T-helper 1 cell treated with Interleukin-12 subunit alpha and Interleukin-12 subunit beta and Interleukin-4 antibody, amounts not matched to agents 30 ng/mL and 1 ng/mL, for 36 hours (primary cell): ENCODE measurements at regions not wholly inside any gene's neighbourhood (a gene's known extent, or its start where the extent isn't known, plus 50 kb on each side); places are given as distances from the start of the nearest gene placed in this dataset.
"Not testable (repeated sequence)": the region's sequence is repeated elsewhere in the genome, so short reads cannot be mapped to it uniquely, and the experiment has no call there.

Experiments used
- intact Hi-C: fragments of 100-400 bp; cut with micrococcal nuclease; formaldehyde crosslinking; loops from one replicate; pipeline ENCODE4 v1.15.1; 2024

DNA sequence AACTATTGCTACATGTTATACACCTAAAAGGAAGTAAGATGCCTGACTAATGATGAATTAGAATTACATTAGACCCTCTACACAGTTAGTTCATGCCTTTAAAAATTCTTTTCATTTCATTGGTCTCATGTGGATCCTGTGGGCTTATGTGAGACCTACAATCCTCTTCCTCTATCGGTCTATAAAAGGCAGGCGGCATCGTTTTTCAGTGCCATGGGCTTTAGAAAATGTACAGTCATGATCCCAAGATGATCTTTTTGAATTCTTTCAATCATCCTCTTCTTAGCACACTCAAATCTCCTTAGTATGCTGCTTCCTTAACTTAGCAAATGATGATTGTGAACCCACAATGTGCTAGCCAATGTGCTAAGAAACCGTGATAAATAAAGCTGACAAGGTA, 193.9 kb downstream of the ZNF608 start:
- intact Hi-C loops, result no loop called here

DNA sequence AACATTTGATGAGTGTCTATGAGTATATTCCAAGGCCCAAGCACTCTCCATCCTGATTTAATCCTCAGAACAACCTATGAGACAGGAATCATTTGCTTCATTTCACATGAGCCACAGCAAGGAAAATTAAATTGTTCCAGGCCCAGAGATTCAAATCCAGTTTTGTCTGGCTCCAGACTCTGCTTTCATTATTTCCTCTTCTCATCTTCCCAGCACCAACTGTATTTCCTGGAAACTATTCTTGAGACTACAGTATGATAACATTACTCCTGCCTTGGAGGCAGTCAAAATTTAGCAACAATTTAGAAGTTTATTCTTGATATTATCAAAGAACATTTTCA, 194.5 kb downstream of the ZNF608 start:
- intact Hi-C loops, result no loop called here

GRCh38 chr5:124550731-124551130, 195.7 kb downstream of the ZNF608 start:
- intact Hi-C loops, result no loop called here

- intact Hi-C loops, result no loop called here
These were observed 196.5 kb downstream of the ZNF608 start for GRCh38 chr5:124549891-124550436.

DNA sequence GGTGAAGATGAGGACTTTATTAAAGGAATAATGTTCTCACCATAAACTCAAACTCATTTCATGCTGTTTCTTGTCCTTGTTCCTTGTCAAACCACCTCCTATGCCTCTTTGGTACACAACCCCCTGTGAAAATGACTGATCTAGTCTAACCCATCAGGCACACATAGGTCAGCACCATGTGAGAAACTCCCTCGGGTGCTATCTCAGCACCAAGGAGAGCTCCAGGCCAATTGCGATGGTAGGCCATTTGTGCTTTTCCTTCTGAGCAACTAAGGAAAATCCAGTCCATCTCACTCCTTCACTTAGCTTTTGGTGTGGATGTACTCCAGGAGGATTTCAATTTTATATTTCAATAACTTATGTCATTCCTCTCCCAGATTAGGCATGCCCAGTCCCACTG, 199.8 kb downstream of the ZNF608 start:
- intact Hi-C loops, result no loop called here

GRCh38 chr5:124544366-124545055, 201.9 kb downstream of the ZNF608 start:
- intact Hi-C loops, result no loop called here

- intact Hi-C loops, result no loop called here
These were observed 207.5 kb downstream of the ZNF608 start for GRCh38 chr5:124538931-124539330.

- intact Hi-C loops, result no loop called here
These were observed 208.2 kb downstream of the ZNF608 start for GRCh38 chr5:124538191-124538590.

DNA sequence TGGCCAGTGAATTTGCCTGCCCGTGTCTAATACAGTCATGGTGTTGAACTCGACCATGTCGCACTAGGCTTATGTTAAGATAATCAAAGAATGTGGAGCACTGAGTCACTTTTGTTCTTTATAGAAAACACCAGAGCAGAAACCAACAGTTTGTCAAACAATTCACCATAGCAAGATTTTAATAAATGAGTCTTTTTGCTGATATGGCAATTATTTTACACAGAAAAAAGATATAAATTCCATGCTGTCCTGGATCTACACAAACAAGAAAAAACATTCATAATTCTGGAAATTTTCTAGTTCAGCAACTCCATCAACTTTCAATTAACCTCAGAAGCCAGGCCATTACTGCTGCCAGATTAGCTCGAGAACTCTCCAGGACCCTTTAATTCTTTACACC, 208.9 kb downstream of the ZNF608 start:
- intact Hi-C loops, result no loop called here

- intact Hi-C loops, result no loop called here
These were observed 209.3 kb downstream of the ZNF608 start for GRCh38 chr5:124537107-124537506.

DNA sequence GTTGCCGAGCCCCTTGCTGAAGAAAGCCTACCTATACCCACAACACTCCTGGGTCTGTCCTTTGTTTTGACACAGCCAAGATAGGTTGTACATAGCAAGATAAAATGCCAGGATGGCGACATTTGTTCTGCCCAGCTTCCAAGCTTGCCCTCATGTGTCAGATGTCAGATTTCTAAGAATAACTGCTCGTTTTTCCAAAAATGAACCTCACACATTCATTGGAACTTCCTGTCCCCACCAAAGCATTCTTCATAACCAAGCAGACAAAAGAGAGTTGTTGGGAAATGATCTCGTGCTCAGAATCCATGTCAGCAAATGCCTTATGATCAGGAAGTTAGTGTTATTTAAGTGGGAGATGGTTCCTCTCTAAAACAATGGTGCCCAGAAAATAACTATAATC, 210.1 kb downstream of the ZNF608 start:
- intact Hi-C loops, result no loop called here

DNA sequence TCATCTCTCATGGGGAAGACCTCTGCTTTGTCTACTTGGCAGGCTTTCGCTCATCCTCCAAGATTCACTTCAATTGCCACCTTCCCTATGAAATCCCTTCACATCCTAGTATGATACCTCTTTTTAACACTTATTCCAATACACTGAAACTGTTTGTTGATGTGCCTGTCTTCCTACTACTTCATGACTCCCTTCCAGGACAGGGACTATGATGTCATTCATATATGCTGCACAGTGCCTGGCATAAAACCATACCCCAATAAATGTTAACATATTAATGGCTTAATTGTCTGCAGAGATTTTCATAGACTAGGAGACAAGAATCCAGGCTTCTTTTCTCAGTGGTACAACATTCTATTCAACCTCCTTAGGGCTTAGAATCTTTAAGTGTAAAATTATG, 215.5 kb downstream of the ZNF608 start:
- intact Hi-C loops, result no loop called here

DNA sequence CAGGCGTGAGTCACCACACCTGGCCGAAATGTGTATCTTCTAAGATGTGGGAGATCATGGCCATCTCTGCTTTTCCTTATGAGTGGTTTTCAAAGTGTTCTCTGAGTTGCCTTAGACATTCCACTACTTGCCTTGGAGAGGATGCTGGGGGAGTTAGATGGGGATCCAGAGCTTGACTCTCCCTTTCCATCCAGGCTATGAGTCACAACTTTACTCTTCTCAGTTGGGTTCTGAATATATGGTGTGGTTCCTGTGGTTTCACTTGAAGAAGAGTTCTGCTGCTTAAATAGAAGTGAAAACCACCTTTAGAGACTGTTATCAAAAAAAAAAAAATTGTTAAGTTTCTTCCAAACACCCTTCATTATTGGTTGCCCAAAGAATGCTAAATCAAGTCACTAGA, 217.6 kb downstream of the ZNF608 start:
- intact Hi-C loops, result no loop called here

- intact Hi-C loops, result no loop called here
These were observed 219.0 kb downstream of the ZNF608 start for GRCh38 chr5:124527220-124527991.

GRCh38 chr5:124526079-124526478, 220.4 kb downstream of the ZNF608 start:
- intact Hi-C loops, result not testable (repeated sequence)

DNA sequence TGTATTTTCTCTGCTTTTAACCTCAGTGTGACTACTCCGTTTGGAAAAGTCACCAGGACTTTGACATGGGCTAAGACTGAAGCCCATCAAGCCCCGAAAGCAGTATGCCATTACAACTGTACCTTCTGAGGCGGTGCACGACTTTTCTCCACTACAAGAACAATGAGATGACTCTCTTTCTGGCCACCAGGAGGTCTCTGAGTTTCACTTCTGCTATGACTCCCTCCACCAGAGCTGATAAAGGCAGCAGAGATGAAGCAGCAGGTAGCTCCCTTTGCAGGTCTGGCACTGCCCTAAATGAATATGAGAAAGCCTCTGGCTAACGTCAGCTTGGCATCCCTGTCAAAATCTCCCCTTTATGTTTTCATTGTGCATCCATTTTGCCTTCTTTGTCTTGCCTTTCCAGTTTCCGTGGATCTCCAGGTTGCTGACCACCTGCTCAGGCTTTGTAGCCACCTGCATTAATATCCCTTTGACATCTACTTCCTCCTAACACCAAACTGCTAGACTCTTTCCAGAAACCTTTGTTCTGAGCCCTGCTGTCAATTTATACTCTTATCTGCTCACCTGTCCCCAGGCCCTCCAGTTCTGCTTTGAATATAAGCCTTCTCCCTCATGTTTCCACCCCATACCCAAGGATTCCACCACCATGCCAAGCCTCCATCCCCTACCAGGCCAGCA, 221.7 kb downstream of the ZNF608 start:
- intact Hi-C loops, result no loop called here

GRCh38 chr5:124523897-124524296, 222.5 kb downstream of the ZNF608 start:
- intact Hi-C loops, result no loop called here

DNA sequence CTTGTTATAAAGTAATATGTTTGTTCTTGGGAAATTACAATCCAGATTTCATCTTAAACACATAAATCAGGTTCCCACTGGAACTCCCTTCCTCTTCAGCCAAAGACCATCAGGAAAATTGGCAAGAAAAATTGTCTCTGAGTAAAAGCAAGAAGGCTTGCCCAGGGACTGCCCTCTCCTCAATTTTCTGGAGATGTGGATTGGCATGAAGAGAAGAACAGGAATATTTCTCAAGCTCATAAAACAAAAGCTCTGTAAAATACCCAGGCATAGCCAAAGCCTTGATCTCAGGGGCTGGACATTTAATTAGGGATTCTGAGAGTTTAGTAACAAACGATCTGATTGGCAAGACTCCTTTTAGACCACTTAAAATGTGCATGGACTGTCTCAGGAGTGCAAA, 223.4 kb downstream of the ZNF608 start:
- intact Hi-C loops, result no loop called here

GRCh38 chr5:124521461-124522230, 224.8 kb downstream of the ZNF608 start:
- intact Hi-C loops, result no loop called here

- intact Hi-C loops, result no loop called here
These were observed 227.0 kb downstream of the ZNF608 start for GRCh38 chr5:124519396-124519795.

DNA sequence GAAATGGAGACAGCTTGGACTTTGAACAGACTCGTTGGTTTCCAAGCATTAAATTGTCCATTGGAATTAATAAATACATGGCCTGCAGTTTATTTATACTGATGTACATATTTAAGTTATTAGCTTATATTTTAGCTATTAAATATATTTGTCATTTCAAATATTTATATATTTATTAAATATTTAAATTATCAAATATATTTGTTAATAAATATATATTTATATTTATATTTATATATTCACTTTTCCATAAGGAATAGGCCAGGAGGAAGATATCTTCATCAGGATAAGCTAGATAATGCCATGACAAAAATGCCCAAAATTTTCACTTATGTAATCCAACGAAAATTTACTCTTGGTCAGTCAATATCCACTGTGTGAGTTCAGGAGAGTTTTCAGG, 229.9 kb downstream of the ZNF608 start:
- intact Hi-C loops, result no loop called here
